GM12878 (cell line): ENCODE measurements at regions not wholly inside any gene's neighbourhood (a gene's known extent, or its start where the extent isn't known, plus 50 kb on each side); places are given as distances from the start of the nearest gene placed in this dataset.

Source experiments
- ATAC-seq: fragments of 200-7000 bp; cut with Tn5 transposase; 3 replicates; pipeline ENCODE4 v1.9.1; 2020; ENCODE audit warnings: mild to moderate bottlenecking, moderate library complexity
- BruUV-seq: library from RNA; stranded (reverse); fragments of 400-500 nt; replicated peaks from 2 replicates; lab custom pipeline; 2021; lab: Mats Ljungman, UMichigan
- CTCF ChIA-PET: fragments of 300-600 bp; sonication (Branson Sonifier 250); formaldehyde crosslinking; extraction: SDS; loops from one replicate; lab custom pipeline; 2021; ENCODE audit warnings: inconsistent platforms; lab: Yijun Ruan, JAX
- POLR2A ChIA-PET: fragments of 350-600 bp; formaldehyde crosslinking; extraction: SDS; loops from one replicate; lab custom pipeline; 2021; ENCODE audit warnings: inconsistent platforms; lab: Charles Lee
- RAD21 ChIA-PET: fragments of 300-600 bp; sonication (Branson Sonifier 250); formaldehyde crosslinking; loops from one replicate; lab custom pipeline; 2023; ENCODE audit warnings: antibody characterized with exemption; ENCODE audit not compliant: unreplicated experiment; lab: Charles Lee
- SMC1A ChIA-PET: fragments of 300-600 bp; sonication (Branson Sonifier 250); formaldehyde crosslinking; loops from one replicate; lab custom pipeline; 2023; ENCODE audit not compliant: unreplicated experiment, uncharacterized antibody; lab: Charles Lee
- DNase-seq: peaks from one replicate; pipeline ENCODE4 v3.0.0-alpha.2; 2011; ENCODE audit warnings: low read depth, low spot score
- FAIRE-seq: peaks from 3 replicates; lab custom pipeline; 2011; peaks lifted over from hg19 to GRCh38; lab: Jason Lieb, UNC
- H2AFZ ChIP-seq: 2 replicates; pipeline ENCODE4 v1.6.0; 2011; ENCODE audit warnings: low read depth, low read length, control low read depth; ENCODE audit not compliant: control insufficient read depth
- H3K27ac ChIP-seq: 2 replicates; pipeline ENCODE4 v1.5.1; 2011; ENCODE audit warnings: control low read depth; ENCODE audit not compliant: control insufficient read depth, insufficient read depth
- H3K27me3 ChIP-seq, 2 experiments: replicated peaks in 1 of 2; 2 replicates each; pipeline versions ENCODE4 v1.6.0 to v1.6.1; 2011; ENCODE audit warnings: low read length in 1 of 2; ENCODE audit not compliant: control insufficient read depth in 2 of 2, insufficient read depth in 2 of 2
- H3K36me3 ChIP-seq, 2 experiments: 2 replicates each; pipeline ENCODE4 v1.5.1; 2011; ENCODE audit warnings: low read length in 1 of 2; ENCODE audit not compliant: control insufficient read depth in 2 of 2, insufficient read depth in 2 of 2
- H3K4me1 ChIP-seq: 2 replicates; pipeline ENCODE4 v1.6.1; 2011; ENCODE audit warnings: mild to moderate bottlenecking, low read length, moderate library complexity, mixed read lengths; ENCODE audit not compliant: control insufficient read depth, insufficient read depth
- H3K4me2 ChIP-seq: 2 replicates; pipeline ENCODE4 v1.6.0; 2011; ENCODE audit warnings: control low read depth; ENCODE audit not compliant: control insufficient read depth, insufficient read depth
- H3K4me3 ChIP-seq: fragments of 200-600 bp; sonication (generic); 2 replicates; pipeline ENCODE4 v1.5.1; 2016
- H3K79me2 ChIP-seq: 2 replicates; pipeline ENCODE4 v1.6.0; 2011; ENCODE audit warnings: low read length; ENCODE audit not compliant: control insufficient read depth, insufficient read depth
- H3K9ac ChIP-seq: 2 replicates; pipeline ENCODE4 v1.8.0; 2011; ENCODE audit warnings: low read length, control low read depth, mixed read lengths; ENCODE audit not compliant: control insufficient read depth, insufficient read depth
- H3K9me3 ChIP-seq: replicated peaks from 3 replicates; pipeline ENCODE4 v1.5.1; 2011; ENCODE audit warnings: mild to moderate bottlenecking, low read length; ENCODE audit not compliant: control insufficient read depth, insufficient read depth
- H4K20me1 ChIP-seq: 2 replicates; pipeline ENCODE4 v1.6.0; 2011; ENCODE audit not compliant: control insufficient read depth, insufficient read depth
- BCL11A ChIP-seq: IDR thresholded peaks from 2 replicates; pipeline ENCODE4 v1.6.1; 2011; ENCODE audit warnings: low read depth, low read length
- BHLHE40 ChIP-seq, 2 experiments: fragments of 450-650 bp in 1 of 2; IDR thresholded peaks; 2 replicates each; pipeline ENCODE4 v1.6.1; 2011 to 2017; ENCODE audit warnings: low read depth in 2 of 2, borderline replicate concordance in 1 of 2, improper control_type of control experiment in 1 of 2, low read length in 1 of 2, mild to moderate bottlenecking in 1 of 2
- BMI1 ChIP-seq: fragments of 450-650 bp; IDR thresholded peaks from 2 replicates; pipeline ENCODE4 v1.6.1; 2016; ENCODE audit warnings: mild to moderate bottlenecking, moderate library complexity, borderline replicate concordance
- EP300 ChIP-seq, 2 experiments: fragments of 150-350 bp in 1 of 2; IDR thresholded peaks; 2 replicates each; pipeline ENCODE4 v1.6.1; 2011 to 2012; ENCODE audit warnings: low read depth in 2 of 2, low read length in 2 of 2, borderline replicate concordance in 1 of 2, improper control_type of control experiment in 1 of 2, inconsistent platforms in 1 of 2; ENCODE audit not compliant: control insufficient read depth in 1 of 2
- JUND ChIP-seq: IDR thresholded peaks from 2 replicates; pipeline ENCODE4 v1.6.1; 2012; ENCODE audit warnings: low read depth, mild to moderate bottlenecking, low read length, improper control_type of control experiment, moderate library complexity
- MEF2A ChIP-seq: IDR thresholded peaks from 2 replicates; pipeline ENCODE4 v1.6.1; 2011; ENCODE audit warnings: low read depth, mild to moderate bottlenecking, low read length, moderate library complexity; ENCODE audit not compliant: insufficient read depth
- NFIC ChIP-seq: IDR thresholded peaks from 2 replicates; pipeline ENCODE4 v1.6.1; 2012; ENCODE audit warnings: low read depth, mild to moderate bottlenecking, inconsistent platforms, low read length, moderate library complexity
- NR2C1 ChIP-seq: fragments of 450-650 bp; IDR thresholded peaks from 2 replicates; pipeline ENCODE4 v1.6.1; 2017; ENCODE audit warnings: antibody characterized with exemption, mild to moderate bottlenecking, moderate library complexity
- NRF1 ChIP-seq: conservative IDR thresholded peaks from 2 replicates; pipeline ENCODE4 v1.6.1; 2011; ENCODE audit warnings: mild to moderate bottlenecking, low read depth, low read length, improper control_type of control experiment
- POLR2AphosphoS5 ChIP-seq: IDR thresholded peaks from 2 replicates; pipeline ENCODE4 v1.6.1; 2011; ENCODE audit warnings: mild to moderate bottlenecking, low read length, inconsistent platforms
- RBBP5 ChIP-seq: fragments of 200-600 bp; sonication (generic); conservative IDR thresholded peaks from 2 replicates; pipeline ENCODE4 v1.6.1; 2016
- SIX5 ChIP-seq: IDR thresholded peaks from 2 replicates; pipeline ENCODE4 v1.6.1; 2011; ENCODE audit warnings: mild to moderate bottlenecking, low read depth, low read length, moderate library complexity; ENCODE audit not compliant: severe bottlenecking
- TCF3 ChIP-seq: IDR thresholded peaks from 2 replicates; pipeline ENCODE4 v1.6.1; 2012; ENCODE audit warnings: low read depth, mild to moderate bottlenecking, low read length, borderline replicate concordance; ENCODE audit not compliant: insufficient read depth
- YY1 ChIP-seq: IDR thresholded peaks from 2 replicates; pipeline ENCODE4 v1.6.1; 2011; ENCODE audit warnings: low read depth, mild to moderate bottlenecking, low read length
- WGBS: methylation state at CpG from one replicate; pipeline ENCODE4 v1.1.6; 2016; ENCODE audit warnings: low lambda C conversion rate; ENCODE audit not compliant: insufficient replicate concordance, insufficient coverage; ENCODE audit errors: missing lambda C conversion rate; 5-methylcytosine and 5-hydroxymethylcytosine counted together
- in situ Hi-C: fragments of 300-500 bp; cut with MboI; formaldehyde crosslinking; loops from 9 replicates; pipeline ENCODE4 v1.14.3; 2018; ENCODE audit warnings: mixed read lengths
- intact Hi-C: fragments of 100-400 bp; cut with micrococcal nuclease; formaldehyde crosslinking; loops from one replicate; pipeline ENCODE4 v1.14.2; 2022; ENCODE audit not compliant: unreplicated experiment
- TF ChIP-seq, protein P1 (sequence below): fragments of 450-650 bp; IDR thresholded peaks from 2 replicates; pipeline ENCODE4 v1.6.1; 2017; ENCODE audit warnings: mild to moderate bottlenecking, moderate library complexity

DNA sequence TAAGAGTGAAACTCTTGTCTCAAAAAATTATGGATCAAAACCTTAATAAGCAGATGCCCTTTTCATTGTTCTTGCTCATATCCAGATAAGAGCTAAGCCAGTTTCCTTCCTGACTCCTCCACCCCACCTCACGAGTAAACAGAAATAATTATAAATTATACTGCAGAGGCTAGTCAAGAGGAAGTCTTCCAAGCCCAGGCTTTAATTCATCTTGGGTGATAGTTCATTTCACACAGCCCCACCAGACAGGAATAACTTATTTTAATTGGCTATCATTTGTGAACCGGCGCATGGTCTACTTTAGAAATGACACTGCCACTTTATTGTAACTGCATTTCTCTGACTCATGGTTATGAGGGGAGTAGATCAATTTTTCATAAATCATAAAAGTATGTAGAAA is 102.0 kb downstream of the BTBD3 start:
- no peaks in the 10 kb centered on the region for H3K36me3 ChIP-seq
- no peaks in the 10 kb centered on the region for H3K79me2 ChIP-seq
- FAIRE-seq, result no peak
- no peak overlapping the region for H3K27ac ChIP-seq
- ChIA-PET POLR2A (no interaction called here), SMC1A (no interaction called here), CTCF (no interaction called here), RAD21 (no interaction called here)
- TF ChIP-seq SIX5, result no peak
- no peak for TF ChIP-seq NRF1
- no peak overlapping the region for H3K4me3 ChIP-seq
- no peak for DNase-seq
- H3K27me3 ChIP-seq, result no peaks in the 10 kb centered on the region
- in situ Hi-C loops (no loop called here), intact Hi-C loops (no loop called here)
- H3K4me1 ChIP-seq, result no peaks in the 10 kb centered on the region
- no peak overlapping the region for H2AFZ ChIP-seq
- 62% methylated on average over 3 of the region's 3 CpGs for WGBS
- H4K20me1 ChIP-seq, result no peaks in the 10 kb centered on the region
- H3K9me3 ChIP-seq, result no peaks in the 10 kb centered on the region; the same call in 2 of the 3 replicates
- BruUV-seq, result no TSS peak
- ATAC-seq, result no peak
- no peak overlapping the region for H3K4me2 ChIP-seq
- H3K9ac ChIP-seq, result no peak overlapping the region

DNA sequence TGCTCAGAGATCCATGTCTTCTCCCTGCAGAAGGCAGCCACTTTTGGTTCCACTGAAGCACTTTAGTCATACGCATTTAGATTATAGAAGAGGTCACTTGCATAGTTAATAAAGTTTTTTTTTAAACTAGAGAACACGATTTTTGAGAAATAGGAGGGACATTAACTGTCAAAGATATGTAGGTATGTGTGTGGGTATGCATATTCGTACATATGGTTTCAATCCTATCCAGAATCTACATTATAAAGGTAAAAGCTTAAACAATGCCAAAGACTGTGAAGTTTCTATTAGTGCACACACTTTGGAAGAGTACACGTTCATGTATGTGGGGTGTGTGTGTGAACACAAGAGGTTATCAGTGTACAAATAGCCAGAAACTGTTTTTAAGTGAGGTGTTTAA is 103.2 kb downstream of the BTBD3 start:
- in situ Hi-C loops (no loop called here), intact Hi-C loops (no loop called here)
- no peak overlapping the region for H3K9ac ChIP-seq
- SMC1A ChIA-PET, result interaction anchor here (1.4 kb wide), 1 partner anchor 27 kb away, joined by 3 read pairs; no protein-coding TSS in a partner anchor
- no peaks in the 10 kb centered on the region for H3K27me3 ChIP-seq
- DNase-seq, result no peak
- H3K4me1 ChIP-seq, result no peaks in the 10 kb centered on the region
- no peak overlapping the region for H3K4me3 ChIP-seq
- POLR2A ChIA-PET, result no interaction called here
- ATAC-seq, result no peak
- CTCF ChIA-PET, result interaction anchor here (1.7 kb wide), 1 partner anchor 96 kb away, joined by 3 read pairs; no protein-coding TSS in a partner anchor
- no peak overlapping the region for H3K4me2 ChIP-seq
- no TSS peak for BruUV-seq
- no peak overlapping the region for H2AFZ ChIP-seq
- no peak for FAIRE-seq
- RAD21 ChIA-PET, result interaction anchor here (1.4 kb wide), 1 partner anchor 16 kb away, joined by 4 read pairs; no protein-coding TSS in a partner anchor
- H3K27ac ChIP-seq, result no peak overlapping the region
- no peaks in the 10 kb centered on the region for H4K20me1 ChIP-seq
- H3K36me3 ChIP-seq, result no peaks in the 10 kb centered on the region
- no peaks in the 10 kb centered on the region for H3K79me2 ChIP-seq
- 1% methylated on average over 4 of the region's 4 CpGs for WGBS
- H3K9me3 ChIP-seq, result no peaks in the 10 kb centered on the region; the same call in 2 of the 3 replicates
- no peak for TF ChIP-seq BMI1
- no peak for TF ChIP-seq EP300 (IDR thresholded peaks at IDR 0.05; ENCODE audit: borderline replicate concordance in 1 of 2, control insufficient read depth in 1 of 2, low read depth in 2 of 2, low read length in 2 of 2)
- no peak for TF ChIP-seq MEF2A
- TF ChIP-seq YY1, result no peak
- TF ChIP-seq NR2C1, result no peak
- no peak for TF ChIP-seq BHLHE40 (IDR thresholded peaks at IDR 0.05; ENCODE audit: borderline replicate concordance in 1 of 2, low read depth in 2 of 2, low read length in 1 of 2)
- TF ChIP-seq, protein P1, sequence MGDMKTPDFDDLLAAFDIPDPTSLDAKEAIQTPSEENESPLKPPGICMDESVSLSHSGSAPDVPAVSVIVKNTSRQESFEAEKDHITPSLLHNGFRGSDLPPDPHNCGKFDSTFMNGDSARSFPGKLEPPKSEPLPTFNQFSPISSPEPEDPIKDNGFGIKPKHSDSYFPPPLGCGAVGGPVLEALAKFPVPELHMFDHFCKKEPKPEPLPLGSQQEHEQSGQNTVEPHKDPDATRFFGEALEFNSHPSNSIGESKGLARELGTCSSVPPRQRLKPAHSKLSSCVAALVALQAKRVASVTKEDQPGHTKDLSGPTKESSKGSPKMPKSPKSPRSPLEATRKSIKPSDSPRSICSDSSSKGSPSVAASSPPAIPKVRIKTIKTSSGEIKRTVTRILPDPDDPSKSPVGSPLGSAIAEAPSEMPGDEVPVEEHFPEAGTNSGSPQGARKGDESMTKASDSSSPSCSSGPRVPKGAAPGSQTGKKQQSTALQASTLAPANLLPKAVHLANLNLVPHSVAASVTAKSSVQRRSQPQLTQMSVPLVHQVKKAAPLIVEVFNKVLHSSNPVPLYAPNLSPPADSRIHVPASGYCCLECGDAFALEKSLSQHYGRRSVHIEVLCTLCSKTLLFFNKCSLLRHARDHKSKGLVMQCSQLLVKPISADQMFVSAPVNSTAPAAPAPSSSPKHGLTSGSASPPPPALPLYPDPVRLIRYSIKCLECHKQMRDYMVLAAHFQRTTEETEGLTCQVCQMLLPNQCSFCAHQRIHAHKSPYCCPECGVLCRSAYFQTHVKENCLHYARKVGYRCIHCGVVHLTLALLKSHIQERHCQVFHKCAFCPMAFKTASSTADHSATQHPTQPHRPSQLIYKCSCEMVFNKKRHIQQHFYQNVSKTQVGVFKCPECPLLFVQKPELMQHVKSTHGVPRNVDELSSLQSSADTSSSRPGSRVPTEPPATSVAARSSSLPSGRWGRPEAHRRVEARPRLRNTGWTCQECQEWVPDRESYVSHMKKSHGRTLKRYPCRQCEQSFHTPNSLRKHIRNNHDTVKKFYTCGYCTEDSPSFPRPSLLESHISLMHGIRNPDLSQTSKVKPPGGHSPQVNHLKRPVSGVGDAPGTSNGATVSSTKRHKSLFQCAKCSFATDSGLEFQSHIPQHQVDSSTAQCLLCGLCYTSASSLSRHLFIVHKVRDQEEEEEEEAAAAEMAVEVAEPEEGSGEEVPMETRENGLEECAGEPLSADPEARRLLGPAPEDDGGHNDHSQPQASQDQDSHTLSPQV, result no peak
- TF ChIP-seq TCF3, result no peak
- no peak for TF ChIP-seq JUND
- TF ChIP-seq BCL11A, result no peak
- no peak for TF ChIP-seq POLR2AphosphoS5
- TF ChIP-seq NFIC, result no peak
- no peak for TF ChIP-seq RBBP5
